HEK293 (cell line): ENCODE measurements at regions not wholly inside any gene's neighbourhood (a gene's known extent, or its start where the extent isn't known, plus 50 kb on each side); places are given as distances from the start of the nearest gene placed in this dataset.

ENCODE experiments used
- CTCF ChIA-PET: fragments of 350-600 bp; formaldehyde crosslinking; extraction: SDS; loops from one replicate; lab custom pipeline; 2021; ENCODE audit warnings: antibody characterized with exemption; lab: Yijun Ruan, JAX
- POLR2A ChIA-PET: fragments of 300-600 bp; formaldehyde crosslinking; extraction: SDS; loops from one replicate; lab custom pipeline; 2020; ENCODE audit warnings: antibody characterized with exemption, inconsistent platforms; lab: Yijun Ruan, JAX
- H3K27ac ChIP-seq: fragments of 200-500 bp; sonication (Bioruptor generic); 2 replicates; pipeline ENCODE4 v1.5.1; 2014; ENCODE audit warnings: low read depth, low read length, control low read depth, inconsistent platforms; ENCODE audit errors: extremely low read depth
- H3K36me3 ChIP-seq, 2 experiments: fragments of 200-500 bp in 1 of 2; sonication (Bioruptor generic) in 1 of 2; 1 replicate in 1 of 2; 2 replicates in 1 of 2; pipeline ENCODE4 v1.5.1; 2014 to 2017; ENCODE audit warnings: inconsistent platforms in 2 of 2, low read length in 2 of 2; ENCODE audit not compliant: control insufficient read depth in 2 of 2, insufficient read depth in 1 of 2
- H3K4me1 ChIP-seq: fragments of 200-500 bp; sonication (Bioruptor generic); 2 replicates; pipeline ENCODE4 v1.5.1; 2014; ENCODE audit warnings: mild to moderate bottlenecking, low read length, inconsistent platforms; ENCODE audit not compliant: control insufficient read depth, insufficient read depth
- H3K4me3 ChIP-seq: 2 replicates; pipeline ENCODE4 v1.5.1; 2011; ENCODE audit warnings: low read depth, mild to moderate bottlenecking, control low read depth, low read length, moderate library complexity
- H3K9me3 ChIP-seq: fragments of 200-500 bp; sonication (Bioruptor generic); 2 replicates; pipeline ENCODE4 v1.5.1; 2014; ENCODE audit warnings: low read depth, low read length, inconsistent platforms; ENCODE audit not compliant: control insufficient read depth, insufficient read depth
- KLF1 ChIP-seq: fragments of 450-650 bp; formaldehyde crosslinking; IDR thresholded peaks from 2 replicates; pipeline ENCODE4 v1.5.1; 2016; ENCODE audit warnings: missing biosample characterization, missing genetic modification characterization
- SP2 ChIP-seq: fragments of 450-650 bp; formaldehyde crosslinking; IDR thresholded peaks from 2 replicates; pipeline ENCODE4 v1.5.1; 2016; ENCODE audit warnings: missing biosample characterization, missing genetic modification characterization
- TSHZ1 ChIP-seq: fragments of 450-650 bp; formaldehyde crosslinking; IDR thresholded peaks from 2 replicates; pipeline ENCODE4 v1.5.1; 2016; ENCODE audit warnings: missing biosample characterization, missing genetic modification characterization, borderline replicate concordance
- ZBTB26 ChIP-seq: fragments of 450-650 bp; formaldehyde crosslinking; optimal IDR thresholded peaks from 2 replicates; pipeline ENCODE3; 2016; ENCODE audit warnings: missing biosample characterization, mild to moderate bottlenecking, missing genetic modification characterization
- ZBTB6 ChIP-seq: fragments of 450-650 bp; formaldehyde crosslinking; IDR thresholded peaks from 2 replicates; pipeline ENCODE4 v1.5.1; 2017; ENCODE audit warnings: missing biosample characterization, missing genetic modification characterization
- ZBTB8A ChIP-seq: fragments of 450-650 bp; formaldehyde crosslinking; IDR thresholded peaks from 2 replicates; pipeline ENCODE4 v1.5.1; 2016; ENCODE audit warnings: missing biosample characterization, missing genetic modification characterization
- ZEB2 ChIP-seq: fragments of 450-650 bp; formaldehyde crosslinking; IDR thresholded peaks from 2 replicates; pipeline ENCODE4 v1.5.1; 2016; ENCODE audit warnings: missing biosample characterization, missing genetic modification characterization
- ZNF155 ChIP-seq: fragments of 450-650 bp; formaldehyde crosslinking; IDR thresholded peaks from 2 replicates; pipeline ENCODE4 v1.5.1; 2016; ENCODE audit warnings: missing biosample characterization, missing genetic modification characterization
- ZNF157 ChIP-seq: fragments of 450-650 bp; formaldehyde crosslinking; IDR thresholded peaks from 2 replicates; pipeline ENCODE4 v1.5.1; 2016; ENCODE audit warnings: missing biosample characterization, missing genetic modification characterization
- ZNF174 ChIP-seq: fragments of 450-650 bp; formaldehyde crosslinking; IDR thresholded peaks from 2 replicates; pipeline ENCODE4 v1.5.0; 2017; ENCODE audit warnings: missing biosample characterization, mild to moderate bottlenecking, missing genetic modification characterization
- ZNF341 ChIP-seq: fragments of 450-650 bp; formaldehyde crosslinking; IDR thresholded peaks from 2 replicates; pipeline ENCODE4; 2016; ENCODE audit warnings: low read depth, missing biosample characterization, missing genetic modification characterization
- ZNF449 ChIP-seq: fragments of 450-650 bp; formaldehyde crosslinking; IDR thresholded peaks from 2 replicates; pipeline ENCODE4 v1.5.1; 2017; ENCODE audit warnings: missing biosample characterization, mild to moderate bottlenecking, missing genetic modification characterization, moderate library complexity
- ZNF624 ChIP-seq: fragments of 450-650 bp; formaldehyde crosslinking; IDR thresholded peaks from 2 replicates; pipeline ENCODE4 v1.5.1; 2017; ENCODE audit warnings: missing biosample characterization, missing genetic modification characterization
- ZNF677 ChIP-seq: fragments of 450-650 bp; IDR thresholded peaks from 2 replicates; pipeline ENCODE4 v1.5.0; 2018; ENCODE audit warnings: missing biosample characterization, mild to moderate bottlenecking, missing genetic modification characterization, moderate library complexity
- ZNF692 ChIP-seq: fragments of 450-650 bp; formaldehyde crosslinking; IDR thresholded peaks from 2 replicates; pipeline ENCODE4 v1.5.1; 2016; ENCODE audit warnings: missing biosample characterization, missing genetic modification characterization
- ZNF704 ChIP-seq: fragments of 450-650 bp; formaldehyde crosslinking; IDR thresholded peaks from 2 replicates; pipeline ENCODE4 v1.5.1; 2016; ENCODE audit warnings: missing biosample characterization, missing genetic modification characterization
- ZNF768 ChIP-seq: fragments of 450-650 bp; formaldehyde crosslinking; IDR thresholded peaks from 2 replicates; pipeline ENCODE4 v1.5.1; 2018; ENCODE audit warnings: missing biosample characterization, mild to moderate bottlenecking, missing genetic modification characterization
- ZNF830 ChIP-seq: fragments of 450-650 bp; IDR thresholded peaks from 2 replicates; pipeline ENCODE4 v1.5.0; 2018; ENCODE audit warnings: missing biosample characterization, missing genetic modification characterization, low read depth, mild to moderate bottlenecking, moderate library complexity
- ZSCAN18 ChIP-seq: fragments of 450-650 bp; formaldehyde crosslinking; IDR thresholded peaks from 2 replicates; pipeline ENCODE4 v1.5.1; 2016; ENCODE audit warnings: missing biosample characterization, missing genetic modification characterization
- ZSCAN23 ChIP-seq: fragments of 450-650 bp; formaldehyde crosslinking; IDR thresholded peaks from 2 replicates; pipeline ENCODE4 v1.5.1; 2016; ENCODE audit warnings: missing biosample characterization, missing genetic modification characterization

- TF ChIP-seq ZNF157 (tag by site-specific recombination) (no peak), ZNF830 (no peak), ZSCAN18 (no peak), ZNF624 (tag by site-specific recombination) (no peak), ZBTB8A (tag by site-specific recombination) (no peak), ZNF692 (tag by site-specific recombination) (no peak)
Measured at GRCh38 chr17:70261170-70261569, 91.8 kb downstream of the KCNJ2 start (continued).

- H3K36me3 ChIP-seq: no peaks in the 10 kb centered on the region
- no peak overlapping the region for H3K4me3 ChIP-seq
- no peak overlapping the region for H3K27ac ChIP-seq
- ChIA-PET CTCF (no interaction called here), POLR2A (no interaction called here)
- no peaks in the 10 kb centered on the region for H3K9me3 ChIP-seq
- TF ChIP-seq KLF1 (tag by site-specific recombination) (no peak), ZNF341 (tag by site-specific recombination) (no peak), ZNF677 (no peak), SP2 (no peak), TSHZ1 (tag by site-specific recombination) (no peak), ZNF704 (tag by site-specific recombination) (no peak), ZSCAN23 (tag by site-specific recombination) (no peak), ZNF155 (no peak), ZNF174 (tag by site-specific recombination) (no peak), ZNF449 (tag by site-specific recombination) (no peak), ZBTB26 (tag by site-specific recombination) (no peak), ZEB2 (tag by site-specific recombination) (no peak), ZBTB6 (tag by site-specific recombination) (no peak), ZNF768 (tag by site-specific recombination) (no peak)
- no peaks in the 10 kb centered on the region for H3K4me1 ChIP-seq
Measured at GRCh38 chr17:70265471-70265870, 96.1 kb downstream of the KCNJ2 start.
